B cell (primary cell): ENCODE measurements at regions not wholly inside any gene's neighbourhood (a gene's known extent, or its start where the extent isn't known, plus 50 kb on each side); places are given as distances from the start of the nearest gene placed in this dataset.

Source experiments
- ATAC-seq: fragments of 200-7000 bp; cut with Tn5 transposase; one replicate; pipeline ENCODE4 v1.10.0; 2021; ENCODE audit warnings: low read depth, mild to moderate bottlenecking, moderate number of reproducible peaks, moderate library complexity
- CTCF ChIA-PET: fragments of 350-600 bp; sonication (Branson Sonifier 250); formaldehyde crosslinking; loops from one replicate; lab custom pipeline; 2021; ENCODE audit warnings: antibody characterized with exemption, inconsistent platforms; lab: Charles Lee
- POLR2A ChIA-PET: fragments of 350-600 bp; sonication (Branson Sonifier 250); formaldehyde crosslinking; loops from one replicate; lab custom pipeline; 2021; ENCODE audit warnings: antibody characterized with exemption; lab: Charles Lee
- DNase-seq: peaks from one replicate; pipeline ENCODE4 v3.0.0; 2013
- H2AFZ ChIP-seq: 2 replicates; pipeline ENCODE4 v1.6.1; 2012; ENCODE audit warnings: mild to moderate bottlenecking, low read depth, low read length; ENCODE audit not compliant: insufficient read depth, poor library complexity, severe bottlenecking
- H3K27ac ChIP-seq, 2 donors: 1 replicate in 1 of 2; 2 replicates in 1 of 2; pipeline ENCODE4 v1.5.1; 2012 to 2013; ENCODE audit warnings: low read length in 2 of 2, mild to moderate bottlenecking in 2 of 2, moderate library complexity in 1 of 2
- H3K27me3 ChIP-seq, 4 experiments: fragments of 200-600 bp in 1 of 4; sonication (generic) in 1 of 4; replicated peaks in 1 of 4; 1 replicate in 2 of 4; 2 replicates in 2 of 4; pipeline versions ENCODE4 v1.6.1 to v1.7.0; 2013 to 2016; ENCODE audit warnings: low read length in 3 of 4, mild to moderate bottlenecking in 2 of 4, mixed read lengths in 1 of 4, moderate library complexity in 1 of 4; ENCODE audit not compliant: insufficient read depth in 4 of 4, control insufficient read depth in 3 of 4; ENCODE audit errors: control extremely low read depth in 1 of 4
- H3K36me3 ChIP-seq, 2 experiments: replicated peaks in 1 of 2; 1 replicate in 1 of 2; 2 replicates in 1 of 2; pipeline versions ENCODE4 v1.6.1 to v1.7.1; 2013; ENCODE audit warnings: low read length in 1 of 2; ENCODE audit not compliant: insufficient read depth in 2 of 2, control insufficient read depth in 1 of 2; ENCODE audit errors: control extremely low read depth in 1 of 2, extremely low read depth in 1 of 2
- H3K4me1 ChIP-seq, 2 donors: fragments of 200-600 bp in 1 of 2; sonication (generic) in 1 of 2; 1 replicate in 1 of 2; 2 replicates in 1 of 2; pipeline versions ENCODE4 v1.5.1 to v1.6.1; 2013 to 2017; ENCODE audit warnings: low read length in 2 of 2; ENCODE audit not compliant: control insufficient read depth in 2 of 2, insufficient read depth in 2 of 2
- H3K4me2 ChIP-seq: replicated peaks from 2 replicates; pipeline ENCODE3; 2012; ENCODE audit warnings: mild to moderate bottlenecking, low read depth, low read length; ENCODE audit not compliant: poor library complexity, severe bottlenecking
- H3K4me3 ChIP-seq, 5 experiments: fragments of 200-600 bp in 1 of 5; sonication (generic) in 1 of 5; 1 replicate in 3 of 5; 2 replicates in 2 of 5; pipeline versions ENCODE4 v1.5.1 to v1.7.0; 2011 to 2016; ENCODE audit warnings: low read length in 4 of 5, mild to moderate bottlenecking in 4 of 5, low read depth in 2 of 5, control low read depth in 1 of 5, moderate library complexity in 1 of 5; ENCODE audit not compliant: insufficient read depth in 1 of 5; ENCODE audit errors: control extremely low read depth in 1 of 5, extremely low read depth in 1 of 5
- H3K79me2 ChIP-seq: fragments of 200-600 bp; sonication (generic); one replicate; pipeline ENCODE4 v1.6.0; 2016; ENCODE audit warnings: low read length; ENCODE audit not compliant: control insufficient read depth, insufficient read depth
- H3K9ac ChIP-seq: fragments of 200-600 bp; sonication (generic); 2 replicates; pipeline ENCODE4 v1.6.1; 2017; ENCODE audit warnings: mild to moderate bottlenecking, low read length, moderate library complexity
- H3K9me3 ChIP-seq, 3 donors: one replicate each; pipeline versions ENCODE4 v1.6.1 to v1.7.1; 2013; ENCODE audit warnings: low read length in 2 of 3; ENCODE audit not compliant: control insufficient read depth in 2 of 3, insufficient read depth in 1 of 3; ENCODE audit errors: control extremely low read depth in 1 of 3
- H4K20me1 ChIP-seq: 2 replicates; pipeline ENCODE4 v1.6.0; 2012; ENCODE audit warnings: mild to moderate bottlenecking, low read length; ENCODE audit not compliant: insufficient read depth, control insufficient read depth, poor library complexity, severe bottlenecking
- H3K27ac Mint-ChIP-seq: one replicate; pipeline ENCODE4 v1.8.0; 2021; ENCODE audit warnings: mixed read lengths
- H3K27me3 Mint-ChIP-seq: one replicate; pipeline ENCODE4 v1.8.0; 2021; ENCODE audit warnings: mixed read lengths
- H3K4me1 Mint-ChIP-seq: one replicate; pipeline ENCODE4 v1.8.0; 2021; ENCODE audit warnings: mixed read lengths
- H3K4me3 Mint-ChIP-seq: one replicate; pipeline ENCODE4 v1.8.0; 2021; ENCODE audit warnings: mixed read lengths
- H3K9me3 Mint-ChIP-seq: one replicate; pipeline ENCODE4 v1.8.0; 2022; ENCODE audit warnings: mixed read lengths; ENCODE audit not compliant: insufficient read depth
- CTCF ChIP-seq: fragments of 200-600 bp; IDR thresholded peaks from one replicate; pipeline ENCODE4 v1.8.0; 2022; ENCODE audit warnings: antibody characterized with exemption, mild to moderate bottlenecking
- EZH2 ChIP-seq: IDR thresholded peaks from 2 replicates; pipeline ENCODE4 v1.6.1; 2012; ENCODE audit warnings: borderline replicate concordance, low read depth, mild to moderate bottlenecking, moderate library complexity, low read length; ENCODE audit not compliant: insufficient read depth, poor library complexity, severe bottlenecking
- WGBS: methylation state at CpG from one replicate; pipeline ENCODE4 v1.1.5; 2013; ENCODE audit warnings: missing lambda C conversion rate; ENCODE audit not compliant: insufficient coverage; 5-methylcytosine and 5-hydroxymethylcytosine counted together
- intact Hi-C: fragments of 100-400 bp; cut with micrococcal nuclease; formaldehyde crosslinking; loops from one replicate; pipeline ENCODE4 v1.10.0; 2022

GRCh38 chr2:37489041-37489456, 144.6 kb downstream of the QPCT start:
- Histone ChIP-seq H3K27ac (no peak overlapping the region), H3K4me2 (no peak overlapping the region), H3K9ac (no peak overlapping the region), H3K36me3 (no peaks in the 10 kb centered on the region), H2AFZ (no peak overlapping the region), H4K20me1 (no peaks in the 10 kb centered on the region), H3K4me1 (no peaks in the 10 kb centered on the region), H3K79me2 (no peaks in the 10 kb centered on the region), H3K9me3 (peaks cover 0 to 1% (median 0%) of the 10 kb centered on the region in 3 donors), H3K4me3 (no peak overlapping the region), H3K27me3 (no peaks in the 10 kb centered on the region)
- no peak for TF ChIP-seq EZH2
- TF ChIP-seq CTCF, result no peak
- 97% methylated on average over 3 of the region's 6 CpGs for WGBS
- ChIA-PET POLR2A (no interaction called here), CTCF (interaction anchor here (0.8 kb wide), 1 partner anchor 344 kb away, joined by 3 read pairs; no protein-coding TSS in a partner anchor)
- no peak for ATAC-seq
- H3K4me1 Mint-ChIP-seq, result no peaks in the 10 kb centered on the region
- no peaks in the 10 kb centered on the region for H3K9me3 Mint-ChIP-seq
- no peak overlapping the region for H3K4me3 Mint-ChIP-seq
- intact Hi-C loops, result no loop called here
- no peak for DNase-seq
- no peak overlapping the region for H3K27ac Mint-ChIP-seq
- H3K27me3 Mint-ChIP-seq, result no peaks in the 10 kb centered on the region

- H3K4me3 ChIP-seq, result no peak overlapping the region
- H3K4me3 Mint-ChIP-seq, result no peak overlapping the region
- H3K79me2 ChIP-seq, result no peaks in the 10 kb centered on the region
- H3K9ac ChIP-seq, result no peak overlapping the region
- TF ChIP-seq CTCF, result no peak
- no peak for TF ChIP-seq EZH2
- ChIA-PET POLR2A (no interaction called here), CTCF (interaction anchor here (0.8 kb wide), 1 partner anchor 343 kb away, joined by 3 read pairs; no protein-coding TSS in a partner anchor)
- H2AFZ ChIP-seq, result no peak overlapping the region
- WGBS, result no CpG with 5 or more reads among the region's 1 CpG
- H3K4me1 ChIP-seq, result no peaks in the 10 kb centered on the region
- H3K36me3 ChIP-seq, result no peaks in the 10 kb centered on the region
- no peaks in the 10 kb centered on the region for H3K4me1 Mint-ChIP-seq
- H4K20me1 ChIP-seq, result no peaks in the 10 kb centered on the region
- DNase-seq, result no peak
- no peak for ATAC-seq
- no peaks in the 10 kb centered on the region for H3K27me3 ChIP-seq
- no peaks in the 10 kb centered on the region for H3K9me3 Mint-ChIP-seq
- no peak overlapping the region for H3K27ac ChIP-seq
- H3K4me2 ChIP-seq, result no peak overlapping the region
- no peak overlapping the region for H3K27ac Mint-ChIP-seq
- H3K27me3 Mint-ChIP-seq, result no peaks in the 10 kb centered on the region
- intact Hi-C loops, result no loop called here
- H3K9me3 ChIP-seq, result peaks cover 0 to 1% (median 0%) of the 10 kb centered on the region in 3 donors
Measured at GRCh38 chr2:37489536-37489935, 145.1 kb downstream of the QPCT start.
